LHCN-M2 (cell line): ENCODE measurements at regions not wholly inside any gene's neighbourhood (a gene's known extent, or its start where the extent isn't known, plus 50 kb on each side); places are given as distances from the start of the nearest gene placed in this dataset.

Experiments
- DNase-seq: peaks from one replicate; pipeline ENCODE4 v3.0.0-alpha.2; 2012; ENCODE audit warnings: low read depth

DNA sequence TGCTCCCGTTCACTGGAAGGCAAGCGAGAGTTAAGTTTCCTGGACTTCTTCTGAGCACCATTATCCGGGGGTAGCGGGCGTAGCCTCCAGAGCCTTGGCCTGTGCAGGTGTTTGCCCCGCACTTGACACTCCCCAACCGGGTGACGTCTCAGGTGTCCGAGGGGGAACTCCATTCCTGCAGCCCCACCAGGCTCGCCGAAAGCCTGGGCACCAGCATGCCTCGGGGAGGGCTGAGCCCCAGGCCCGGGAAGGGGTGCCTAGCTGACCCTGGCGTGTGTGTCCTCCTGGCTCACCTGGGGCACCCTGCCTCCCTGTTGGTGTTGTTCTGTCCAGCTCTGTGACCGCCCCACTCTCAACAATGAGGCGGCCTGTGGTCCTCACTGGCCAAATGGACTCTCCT is 109.4 kb upstream of the GPR26 start:
- no peak for DNase-seq

GRCh38 chr10:123557366-123558108 is 108.6 kb upstream of the GPR26 start:
- no peak for DNase-seq

DNA sequence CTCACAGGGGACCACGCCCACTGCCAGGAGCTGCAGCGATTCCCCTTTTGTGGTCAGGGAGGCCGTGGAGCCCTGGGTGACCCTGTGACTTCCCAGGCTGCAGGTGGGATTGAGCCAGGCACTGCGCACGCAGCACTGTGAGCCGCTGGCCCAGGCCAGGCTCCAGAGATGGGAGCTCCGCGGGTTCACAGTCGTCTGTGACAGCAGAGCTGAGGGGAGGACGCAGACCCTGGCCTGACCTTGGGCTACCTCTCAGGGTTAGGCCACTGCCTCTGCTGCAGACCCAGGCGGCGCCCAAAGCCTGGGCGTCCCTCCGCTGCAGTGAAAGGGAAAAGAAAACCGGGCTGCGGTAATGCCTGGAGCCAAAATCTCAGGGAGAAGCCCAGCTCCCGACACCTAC is 107.5 kb upstream of the GPR26 start:
- no peak for DNase-seq

DNA sequence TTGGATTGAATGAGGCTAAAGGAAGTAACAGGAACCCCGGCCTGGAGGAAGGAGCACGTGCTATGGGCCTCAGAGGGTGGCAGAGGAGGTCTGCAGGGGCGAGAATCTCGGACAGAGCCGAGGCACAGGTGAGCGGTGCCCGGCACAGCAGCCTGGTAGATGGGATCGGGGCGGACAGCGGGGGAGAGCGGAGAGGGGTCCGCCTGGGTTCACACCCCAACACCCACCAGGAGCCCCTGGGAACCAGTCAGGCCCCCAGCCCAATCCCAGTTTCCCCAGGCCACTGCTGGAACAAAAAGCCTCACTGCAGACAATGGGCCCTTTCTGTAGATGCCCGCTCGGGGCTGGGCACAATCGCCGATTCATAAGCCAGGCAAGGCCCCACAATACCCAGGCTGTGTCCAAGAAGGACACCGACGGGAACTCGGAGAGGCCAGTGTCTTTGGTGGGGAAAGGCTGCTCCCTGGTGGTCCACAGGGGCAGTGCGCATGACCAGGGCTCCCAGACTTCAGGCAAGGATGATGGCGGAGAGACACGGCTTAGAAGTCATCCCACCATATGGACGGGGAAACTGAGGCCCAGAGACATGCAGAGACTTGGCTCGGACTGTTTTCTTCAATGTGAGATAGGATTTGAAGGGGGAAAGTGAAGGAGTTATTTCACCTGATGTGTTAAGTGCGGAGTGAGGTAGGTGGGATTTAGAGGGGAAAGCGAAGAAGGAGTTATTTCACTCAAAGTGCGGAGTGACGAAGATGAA is 106.9 kb upstream of the GPR26 start:
- DNase-seq: peak; percentile 45

- DNase-seq: no peak
These were observed 106.4 kb upstream of the GPR26 start for GRCh38 chr10:123559823-123560092.

DNA sequence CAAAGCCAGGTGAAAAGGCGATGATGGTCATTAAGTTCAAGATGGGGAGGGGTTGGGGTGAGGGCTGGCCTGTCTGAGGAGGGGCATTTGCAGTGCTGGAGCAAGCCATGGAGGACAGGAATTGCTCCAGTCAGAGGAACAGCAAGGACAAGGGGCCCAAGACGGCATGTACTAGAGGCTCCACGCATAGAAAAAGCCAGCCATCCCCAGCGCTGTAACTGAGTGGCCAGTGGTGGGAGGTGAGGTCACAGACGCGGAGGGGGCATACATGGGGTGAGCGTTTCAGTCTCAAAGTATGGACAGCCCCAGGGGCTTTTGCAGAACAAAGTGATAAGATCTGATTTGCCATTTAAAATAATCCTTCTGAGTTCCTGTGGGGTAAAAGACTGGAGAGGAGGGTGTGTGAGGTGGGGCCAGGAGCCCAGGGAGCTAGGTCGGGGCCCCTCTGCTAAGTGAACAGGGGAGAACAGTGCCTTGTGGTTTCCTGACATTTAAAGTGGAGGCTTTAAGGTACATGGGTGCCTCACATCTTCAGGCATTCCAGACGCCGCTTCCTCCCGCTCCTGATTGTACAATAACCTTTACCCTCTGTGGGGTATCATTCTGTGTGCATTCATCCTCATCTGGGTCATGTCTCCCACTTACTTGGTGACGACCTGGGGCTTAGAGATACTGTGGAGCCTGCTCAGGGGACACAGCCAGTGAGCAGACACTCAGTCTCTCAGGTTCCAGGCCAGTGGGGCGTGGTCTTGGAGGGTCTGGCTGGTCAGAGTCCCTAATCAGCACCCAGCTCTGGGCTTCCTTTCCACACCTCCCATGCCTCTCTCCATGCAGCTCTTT is 105.6 kb upstream of the GPR26 start:
- no peak for DNase-seq

- DNase-seq: no peak
These were observed 105.1 kb upstream of the GPR26 start for GRCh38 chr10:123561141-123561440.

- DNase-seq: no peak
These were observed 103.8 kb upstream of the GPR26 start for GRCh38 chr10:123562387-123562786.

DNA sequence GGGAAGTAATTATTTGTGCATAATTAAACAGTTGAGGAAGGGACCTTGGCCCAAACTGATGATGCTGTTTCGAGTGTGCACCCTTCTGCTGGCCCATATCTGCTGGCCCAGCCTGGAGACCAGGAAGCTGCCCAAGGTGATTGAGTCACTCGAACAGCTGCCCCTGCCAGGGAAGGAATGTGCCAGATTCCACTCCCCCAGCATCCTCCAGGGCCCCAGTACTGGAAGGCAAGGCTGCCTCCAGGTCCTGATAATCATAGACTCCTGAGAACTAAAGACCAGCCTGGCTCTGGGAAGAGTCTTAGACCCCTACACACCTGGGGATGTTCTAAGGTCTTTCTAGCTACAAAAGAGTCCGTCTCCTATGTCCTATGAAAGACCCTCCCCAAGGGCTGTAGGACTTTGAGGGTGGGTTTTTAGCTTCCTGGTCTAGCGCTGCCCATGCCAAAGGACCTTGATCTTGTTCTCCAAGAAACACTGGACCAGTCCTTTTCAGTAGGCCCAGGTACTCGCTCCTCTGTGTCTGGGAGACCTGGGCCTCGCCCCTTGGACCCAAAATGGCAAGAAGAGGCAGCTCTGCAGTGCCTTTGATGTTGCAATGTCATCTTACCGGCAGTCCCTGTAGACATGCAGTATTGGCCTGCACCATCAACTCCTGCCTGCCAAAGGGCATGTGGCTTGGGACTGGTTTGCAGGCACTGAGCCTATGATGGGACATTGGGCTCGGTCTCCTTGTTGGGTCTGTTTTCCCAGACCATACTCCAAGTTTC is 103.2 kb upstream of the GPR26 start:
- peak; percentile 16 for DNase-seq

- no peak for DNase-seq
These were observed 102.6 kb upstream of the GPR26 start for GRCh38 chr10:123563581-123563855.

DNA sequence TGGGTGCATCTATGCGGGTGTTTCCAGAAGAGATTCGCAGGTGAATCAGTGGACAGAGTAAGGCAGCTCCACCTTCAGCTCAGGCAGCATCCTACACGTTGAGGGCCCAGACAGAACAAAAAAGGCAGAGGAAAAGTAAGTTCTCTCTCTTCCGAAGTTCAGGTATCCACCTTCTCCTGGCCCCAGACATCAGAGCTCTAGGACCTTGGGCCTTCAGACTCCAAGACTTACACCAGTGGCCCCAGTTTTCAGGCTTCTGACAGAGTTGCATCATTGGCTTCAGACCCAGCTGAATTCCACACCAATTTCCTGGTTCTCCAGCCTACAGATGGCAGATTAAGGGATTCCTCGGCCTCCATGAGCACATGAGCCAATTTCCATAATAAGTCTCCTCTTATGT is 102.2 kb upstream of the GPR26 start:
- DNase-seq: no peak

- no peak for DNase-seq
These were observed 101.5 kb upstream of the GPR26 start for GRCh38 chr10:123564631-123565030.

DNA sequence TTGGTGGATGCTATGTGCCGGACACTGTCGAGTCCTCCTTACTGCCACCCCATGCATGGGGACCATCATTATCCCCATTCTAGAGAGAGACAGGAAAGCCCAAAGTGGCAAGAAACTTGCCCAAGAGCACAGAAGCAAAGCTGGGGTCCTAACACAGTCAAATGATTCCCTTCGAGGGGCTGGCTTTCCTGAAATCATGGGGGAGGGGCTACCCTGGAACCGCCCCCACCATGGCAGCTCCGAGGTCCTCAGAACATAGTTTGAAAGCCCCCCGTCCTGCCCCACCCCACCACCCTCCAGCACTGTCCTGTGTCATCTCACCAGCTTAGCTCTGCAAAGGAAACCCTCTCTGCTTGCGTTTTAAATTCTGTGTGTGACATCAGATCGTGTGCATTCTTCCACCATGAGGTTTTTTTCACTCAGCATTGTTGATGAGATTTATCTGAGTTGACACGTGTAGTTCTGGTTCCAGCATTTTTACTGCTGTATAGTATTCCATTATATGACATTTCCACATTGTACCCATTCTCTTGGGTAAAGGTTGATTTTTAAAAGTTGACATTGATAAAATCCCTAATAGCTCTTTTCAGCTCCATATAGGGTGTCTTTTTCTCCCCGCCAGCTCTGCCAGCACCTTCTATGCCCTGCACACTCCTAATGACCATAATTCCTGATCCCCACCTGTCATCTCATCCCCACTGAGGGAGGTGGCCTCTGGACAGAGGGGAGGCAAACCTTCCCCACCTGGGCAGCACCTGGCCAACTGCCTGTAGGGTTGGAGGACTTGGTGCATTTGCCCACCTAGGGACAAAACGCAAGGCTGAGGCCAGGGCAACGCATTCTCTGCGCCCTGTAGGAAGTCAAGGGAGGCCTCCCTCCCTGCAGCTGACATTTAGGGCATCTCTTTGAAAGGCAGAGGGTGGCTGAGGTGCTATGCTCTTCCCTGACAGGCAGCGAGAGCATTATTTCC is 100.2 kb upstream of the GPR26 start:
- no peak for DNase-seq

DNA sequence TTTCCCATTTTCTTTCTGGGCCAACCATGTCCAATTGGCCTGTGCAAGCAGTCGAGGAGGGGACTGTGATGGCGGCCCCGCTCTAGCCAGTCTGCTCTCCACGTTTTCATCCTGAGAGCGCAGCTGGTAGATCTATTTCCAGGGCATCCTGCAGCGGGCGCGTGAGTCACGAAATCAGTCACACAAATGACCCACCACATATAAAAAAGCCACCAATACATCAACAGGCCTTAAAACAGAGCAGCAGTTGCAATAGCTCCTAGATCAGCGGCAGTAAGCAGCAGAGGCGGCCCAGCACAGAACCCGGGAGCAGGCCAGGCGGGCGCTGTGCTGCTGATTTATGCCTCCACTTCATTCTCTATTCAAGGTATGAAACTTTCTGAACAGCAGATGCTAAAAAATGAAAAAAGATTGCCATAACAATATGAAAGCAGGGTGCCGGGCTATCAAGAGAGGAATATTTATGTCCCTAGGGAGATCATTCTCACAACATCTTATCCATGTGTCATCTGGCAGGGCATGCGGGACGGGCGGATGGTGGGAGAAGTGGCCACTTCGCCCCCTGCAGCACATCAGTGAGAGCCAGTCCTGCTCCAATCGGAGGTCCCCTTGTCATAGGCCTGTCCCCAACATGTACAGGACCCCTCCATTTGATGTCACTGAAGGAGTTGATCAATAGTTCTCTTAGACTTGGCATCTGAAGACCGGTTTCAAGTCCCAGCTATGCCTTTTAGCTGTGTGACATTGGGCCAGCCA is 98.0 kb upstream of the GPR26 start:
- DNase-seq: no peak

DNA sequence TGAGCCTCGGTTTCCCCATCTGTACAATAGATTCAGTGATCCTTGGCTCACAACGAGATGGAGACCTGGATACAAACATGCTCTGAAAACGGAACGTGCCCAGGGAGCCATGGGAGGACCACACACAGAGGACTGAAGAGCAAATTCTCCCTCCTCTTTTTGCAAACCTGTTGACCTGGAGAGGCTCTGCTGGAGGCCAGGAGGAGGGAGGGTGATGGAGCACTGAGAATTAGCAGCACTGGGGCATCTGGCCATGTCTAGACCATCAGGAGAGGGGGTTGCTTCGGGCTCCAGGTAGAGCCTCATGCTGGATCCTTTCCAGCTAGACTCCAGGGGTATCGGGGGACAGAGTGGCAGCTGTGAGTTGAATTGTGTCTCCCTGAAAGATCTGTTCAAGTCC is 97.4 kb upstream of the GPR26 start:
- no peak for DNase-seq

DNA sequence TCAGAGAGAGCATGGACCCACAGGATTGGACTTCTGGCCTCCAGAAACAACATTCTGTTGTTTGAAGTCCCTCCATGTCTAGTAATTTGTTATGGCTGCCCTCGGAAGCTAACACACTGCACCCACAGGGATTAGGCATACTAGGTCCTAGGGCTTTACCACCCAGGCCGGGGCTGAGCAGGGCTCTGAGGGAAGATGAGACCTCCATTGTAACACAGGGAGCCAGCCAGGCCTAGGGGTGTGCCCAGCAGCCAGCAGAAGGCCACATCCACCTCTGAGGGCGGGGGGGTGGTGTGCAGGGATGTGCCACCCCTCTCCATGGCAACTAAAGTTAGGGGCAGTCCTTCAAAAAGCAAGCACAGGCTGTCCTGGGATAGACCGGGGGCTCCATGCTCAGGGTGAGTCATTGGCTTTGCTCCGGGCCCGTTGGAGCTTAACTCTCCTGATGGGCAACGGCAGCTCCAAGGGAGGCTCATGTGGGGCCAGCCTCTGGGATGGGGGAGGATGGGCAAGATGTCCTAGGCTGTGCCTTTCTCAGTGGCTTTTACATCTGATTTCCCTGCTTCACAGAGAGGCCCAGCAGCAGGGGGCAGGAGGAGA is 96.6 kb upstream of the GPR26 start:
- DNase-seq: peak; percentile 1

GRCh38 chr10:123570051-123570897 is 95.9 kb upstream of the GPR26 start:
- no peak for DNase-seq

- no peak for DNase-seq
These were observed 95.1 kb upstream of the GPR26 start for GRCh38 chr10:123570898-123571515.

DNA sequence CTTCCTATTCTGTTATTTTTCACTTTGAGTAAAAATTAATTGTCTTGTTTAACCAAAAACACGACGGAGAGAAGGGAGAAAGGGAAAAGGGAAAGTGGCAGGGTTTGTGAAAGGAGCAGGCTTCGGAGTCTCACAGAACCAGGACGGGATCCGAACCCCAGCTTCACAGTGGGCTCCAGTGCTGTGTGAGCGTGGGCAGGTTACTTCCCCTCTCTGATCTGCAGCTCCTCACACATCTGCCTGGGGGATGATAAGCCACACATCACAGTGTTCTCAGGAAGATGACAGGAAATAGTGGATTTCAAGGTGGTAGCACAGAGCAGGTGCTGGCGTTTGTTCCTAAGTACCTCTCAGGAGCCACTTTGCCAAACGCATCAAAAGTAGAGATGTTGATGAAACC is 94.2 kb upstream of the GPR26 start:
- no peak for DNase-seq
